ENCODE measurements at regions not wholly inside any gene's neighbourhood (a gene's known extent, or its start where the extent isn't known, plus 50 kb on each side); places are given as distances from the start of the nearest gene placed in this dataset.
A peak's percentile ranks its signal among the peaks of the same experiment; 100 is the strongest.
"Not testable (repeated sequence)": the region's sequence is repeated elsewhere in the genome, so short reads cannot be mapped to it uniquely, and the experiment has no call there.

DNA sequence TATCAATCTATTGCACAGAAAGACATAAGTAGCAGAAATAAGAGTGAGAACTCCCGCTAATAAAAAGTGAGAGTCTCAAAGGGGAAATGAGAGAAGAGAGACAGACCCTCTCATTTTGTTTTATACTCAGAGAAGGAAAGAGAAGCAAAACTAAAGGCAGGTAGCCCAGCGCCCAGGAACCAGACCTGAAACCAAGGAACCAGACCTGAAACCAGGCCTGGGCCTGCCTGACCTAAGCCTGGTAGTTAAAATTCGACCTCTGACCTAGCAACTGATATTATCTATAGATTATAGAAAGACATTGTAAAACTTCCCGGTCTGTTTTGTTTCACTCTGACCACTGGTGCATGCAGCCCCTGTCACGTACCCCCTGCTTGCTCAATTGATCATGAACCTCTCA, 134.5 kb upstream of the SEMA6A start:
- no peak overlapping the region for H3K56ac ChIP-seq (ENCODE audit: low read length)
- no peak overlapping the region for H2BK5ac ChIP-seq (ENCODE audit: low read length)
- no peaks in the 10 kb centered on the region for H3K4me1 ChIP-seq (ENCODE audit: control insufficient read depth, low read depth, low read length)
- H4K8ac ChIP-seq (ENCODE audit: low read depth, low read length), result no peak overlapping the region
- no peaks in the 10 kb centered on the region for H3K27me3 ChIP-seq (ENCODE audit: insufficient read depth, low read length, poor library complexity)
- H3K23ac ChIP-seq (ENCODE audit: low read length), result no peak overlapping the region
- DNase-seq, result no peak
- no peaks in the 10 kb centered on the region for H3K79me2 ChIP-seq (ENCODE audit: control insufficient read depth, insufficient read depth, low read length)
- H3K18ac ChIP-seq (ENCODE audit: low read length), result peak overlapping the region; percentile 28
- no peak overlapping the region for H3K4ac ChIP-seq (ENCODE audit: low read depth, low read length)
- no peak overlapping the region for H3K27ac ChIP-seq (ENCODE audit: low read depth, low read length)
- WGBS (ENCODE audit: extremely low coverage, insufficient coverage, low lambda C conversion rate), result no CpG with 5 or more reads among the region's 5 CpGs
- no peak overlapping the region for H4K5ac ChIP-seq (ENCODE audit: low read length)
- H3K36me3 ChIP-seq (ENCODE audit: control insufficient read depth, insufficient read depth, low read length), result no peaks in the 10 kb centered on the region
- no peak overlapping the region for H2AK5ac ChIP-seq (ENCODE audit: low read length)
- no peaks in the 10 kb centered on the region for H3K79me1 ChIP-seq (ENCODE audit: low read length)
- no peak overlapping the region for H3K9ac ChIP-seq (ENCODE audit: low read length)
- H3K4me2 ChIP-seq (ENCODE audit: low read length), result no peak overlapping the region
- H2BK120ac ChIP-seq (ENCODE audit: low read depth, low read length), result no peak overlapping the region
- H2BK15ac ChIP-seq (replicated peaks; ENCODE audit: low read depth), result no peak overlapping the region
- H3K4me3 ChIP-seq (ENCODE audit: low read length), result no peak overlapping the region

- not testable (repeated sequence) for H3K23ac ChIP-seq (ENCODE audit: low read length); H4K8ac ChIP-seq (ENCODE audit: low read depth, low read length); H3K4ac ChIP-seq (ENCODE audit: low read depth, low read length); H3K36me3 ChIP-seq (ENCODE audit: control insufficient read depth, insufficient read depth, low read length); H2BK120ac ChIP-seq (ENCODE audit: low read depth, low read length); H3K79me2 ChIP-seq (ENCODE audit: control insufficient read depth, insufficient read depth, low read length); H3K79me1 ChIP-seq (ENCODE audit: low read length); H2BK5ac ChIP-seq (ENCODE audit: low read length); H3K9ac ChIP-seq (ENCODE audit: low read length); H3K4me2 ChIP-seq (ENCODE audit: low read length); H3K27ac ChIP-seq (ENCODE audit: low read depth, low read length); H3K4me1 ChIP-seq (ENCODE audit: control insufficient read depth, low read depth, low read length); H3K27me3 ChIP-seq (ENCODE audit: insufficient read depth, low read length, poor library complexity); H3K56ac ChIP-seq (ENCODE audit: low read length); H2BK15ac ChIP-seq (replicated peaks; ENCODE audit: low read depth); H2AK5ac ChIP-seq (ENCODE audit: low read length); H4K5ac ChIP-seq (ENCODE audit: low read length); H3K18ac ChIP-seq (ENCODE audit: low read length); DNase-seq; H3K4me3 ChIP-seq (ENCODE audit: low read length)
- WGBS (ENCODE audit: extremely low coverage, insufficient coverage, low lambda C conversion rate), result 100% methylated on average over 2 of the region's 3 CpGs
Measured at GRCh38 chr5:116705121-116705519, 130.5 kb upstream of the SEMA6A start.

DNA sequence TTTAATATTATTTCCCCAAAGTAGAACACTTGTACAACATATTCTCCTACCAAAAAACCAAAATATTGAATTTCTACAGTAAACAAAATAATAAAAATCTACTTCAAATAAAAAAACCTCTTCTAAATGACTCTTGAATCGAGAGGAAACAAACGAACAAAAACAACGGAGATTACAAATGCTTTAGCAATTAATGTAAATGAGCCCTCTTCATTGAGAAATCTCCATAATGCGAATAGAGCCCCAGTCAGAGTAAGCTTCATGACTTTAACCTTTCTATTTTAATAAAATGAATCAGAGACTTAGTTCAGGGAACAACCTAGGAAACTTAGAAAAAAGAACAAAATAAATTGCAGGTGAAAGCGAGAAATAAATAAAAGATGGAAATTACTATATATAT, 129.3 kb upstream of the SEMA6A start:
- no peaks in the 10 kb centered on the region for H3K79me2 ChIP-seq (ENCODE audit: control insufficient read depth, insufficient read depth, low read length)
- H3K23ac ChIP-seq (ENCODE audit: low read length), result no peak overlapping the region
- H3K18ac ChIP-seq (ENCODE audit: low read length), result no peak overlapping the region
- peak; percentile 31 for DNase-seq
- no peak overlapping the region for H3K56ac ChIP-seq (ENCODE audit: low read length)
- no peak overlapping the region for H2BK120ac ChIP-seq (ENCODE audit: low read depth, low read length)
- H2BK15ac ChIP-seq (replicated peaks; ENCODE audit: low read depth), result no peak overlapping the region
- H3K9ac ChIP-seq (ENCODE audit: low read length), result no peak overlapping the region
- H3K27ac ChIP-seq (ENCODE audit: low read depth, low read length), result no peak overlapping the region
- H3K27me3 ChIP-seq (ENCODE audit: insufficient read depth, low read length, poor library complexity), result no peaks in the 10 kb centered on the region
- WGBS (ENCODE audit: extremely low coverage, insufficient coverage, low lambda C conversion rate), result no CpG with 5 or more reads among the region's 5 CpGs
- H3K79me1 ChIP-seq (ENCODE audit: low read length), result no peaks in the 10 kb centered on the region
- no peak overlapping the region for H2AK5ac ChIP-seq (ENCODE audit: low read length)
- no peak overlapping the region for H4K5ac ChIP-seq (ENCODE audit: low read length)
- no peaks in the 10 kb centered on the region for H3K36me3 ChIP-seq (ENCODE audit: control insufficient read depth, insufficient read depth, low read length)
- no peak overlapping the region for H2BK5ac ChIP-seq (ENCODE audit: low read length)
- H3K4me2 ChIP-seq (ENCODE audit: low read length), result no peak overlapping the region
- H3K4me3 ChIP-seq (ENCODE audit: low read length), result no peak overlapping the region
- H4K8ac ChIP-seq (ENCODE audit: low read depth, low read length), result no peak overlapping the region
- no peaks in the 10 kb centered on the region for H3K4me1 ChIP-seq (ENCODE audit: control insufficient read depth, low read depth, low read length)
- H3K4ac ChIP-seq (ENCODE audit: low read depth, low read length), result no peak overlapping the region

DNA sequence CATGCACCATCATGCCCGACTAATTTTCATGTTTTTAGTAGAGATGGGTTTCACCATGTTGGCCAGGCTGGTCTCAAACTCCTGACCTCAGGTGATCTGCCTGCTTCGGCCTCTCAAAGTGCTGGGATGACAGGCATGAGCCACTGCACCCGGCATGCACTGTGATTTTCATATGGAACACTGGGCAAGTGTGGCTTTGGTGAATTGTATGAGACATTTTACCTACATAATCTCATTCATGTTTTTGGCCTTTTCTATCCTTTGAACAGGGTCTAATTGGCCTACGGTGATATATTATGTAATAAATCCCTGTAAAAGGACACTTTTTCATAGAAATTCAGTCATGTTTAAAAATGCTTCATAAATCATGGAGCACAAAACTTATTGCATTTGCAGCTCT, 128.7 kb upstream of the SEMA6A start:
- Histone ChIP-seq H4K8ac (ENCODE audit: low read depth, low read length) (no peak overlapping the region), H2BK15ac (replicated peaks; ENCODE audit: low read depth) (no peak overlapping the region), H3K36me3 (ENCODE audit: control insufficient read depth, insufficient read depth, low read length) (no peaks in the 10 kb centered on the region), H2BK120ac (ENCODE audit: low read depth, low read length) (no peak overlapping the region), H3K4ac (ENCODE audit: low read depth, low read length) (no peak overlapping the region), H3K9ac (ENCODE audit: low read length) (no peak overlapping the region), H3K4me2 (ENCODE audit: low read length) (no peak overlapping the region), H4K5ac (ENCODE audit: low read length) (no peak overlapping the region), H3K18ac (ENCODE audit: low read length) (peak overlapping the region; percentile 31), H3K79me2 (ENCODE audit: control insufficient read depth, insufficient read depth, low read length) (no peaks in the 10 kb centered on the region), H3K27me3 (ENCODE audit: insufficient read depth, low read length, poor library complexity) (no peaks in the 10 kb centered on the region), H3K4me1 (ENCODE audit: control insufficient read depth, low read depth, low read length) (no peaks in the 10 kb centered on the region), H2BK5ac (ENCODE audit: low read length) (no peak overlapping the region), H3K56ac (ENCODE audit: low read length) (peak overlapping the region; percentile 44), H3K23ac (ENCODE audit: low read length) (no peak overlapping the region), H2AK5ac (ENCODE audit: low read length) (no peak overlapping the region), H3K4me3 (ENCODE audit: low read length) (no peak overlapping the region), H3K27ac (ENCODE audit: low read depth, low read length) (no peak overlapping the region), H3K79me1 (ENCODE audit: low read length) (no peaks in the 10 kb centered on the region)
- WGBS (ENCODE audit: extremely low coverage, insufficient coverage, low lambda C conversion rate), result no CpG with 5 or more reads among the region's 4 CpGs
- no peak for DNase-seq

- H3K4ac ChIP-seq (ENCODE audit: low read depth, low read length), result no peak overlapping the region
- H3K79me2 ChIP-seq (ENCODE audit: control insufficient read depth, insufficient read depth, low read length), result no peaks in the 10 kb centered on the region
- no peak overlapping the region for H2BK5ac ChIP-seq (ENCODE audit: low read length)
- DNase-seq, result no peak
- no peak overlapping the region for H3K27ac ChIP-seq (ENCODE audit: low read depth, low read length)
- H3K18ac ChIP-seq (ENCODE audit: low read length), result no peak overlapping the region
- H3K79me1 ChIP-seq (ENCODE audit: low read length), result no peaks in the 10 kb centered on the region
- no peak overlapping the region for H4K8ac ChIP-seq (ENCODE audit: low read depth, low read length)
- WGBS (ENCODE audit: extremely low coverage, insufficient coverage, low lambda C conversion rate), result no CpG with 5 or more reads among the region's 1 CpG
- no peaks in the 10 kb centered on the region for H3K27me3 ChIP-seq (ENCODE audit: insufficient read depth, low read length, poor library complexity)
- no peak overlapping the region for H3K9ac ChIP-seq (ENCODE audit: low read length)
- H3K56ac ChIP-seq (ENCODE audit: low read length), result peak overlapping the region; percentile 34
- no peak overlapping the region for H3K4me2 ChIP-seq (ENCODE audit: low read length)
- no peak overlapping the region for H3K4me3 ChIP-seq (ENCODE audit: low read length)
- no peak overlapping the region for H4K5ac ChIP-seq (ENCODE audit: low read length)
- H3K23ac ChIP-seq (ENCODE audit: low read length), result no peak overlapping the region
- no peaks in the 10 kb centered on the region for H3K4me1 ChIP-seq (ENCODE audit: control insufficient read depth, low read depth, low read length)
- H2AK5ac ChIP-seq (ENCODE audit: low read length), result no peak overlapping the region
- H2BK120ac ChIP-seq (ENCODE audit: low read depth, low read length), result no peak overlapping the region
- no peak overlapping the region for H2BK15ac ChIP-seq (replicated peaks; ENCODE audit: low read depth)
- H3K36me3 ChIP-seq (ENCODE audit: control insufficient read depth, insufficient read depth, low read length), result no peaks in the 10 kb centered on the region
Measured at GRCh38 chr5:116702776-116703175, 128.2 kb upstream of the SEMA6A start.

DNA sequence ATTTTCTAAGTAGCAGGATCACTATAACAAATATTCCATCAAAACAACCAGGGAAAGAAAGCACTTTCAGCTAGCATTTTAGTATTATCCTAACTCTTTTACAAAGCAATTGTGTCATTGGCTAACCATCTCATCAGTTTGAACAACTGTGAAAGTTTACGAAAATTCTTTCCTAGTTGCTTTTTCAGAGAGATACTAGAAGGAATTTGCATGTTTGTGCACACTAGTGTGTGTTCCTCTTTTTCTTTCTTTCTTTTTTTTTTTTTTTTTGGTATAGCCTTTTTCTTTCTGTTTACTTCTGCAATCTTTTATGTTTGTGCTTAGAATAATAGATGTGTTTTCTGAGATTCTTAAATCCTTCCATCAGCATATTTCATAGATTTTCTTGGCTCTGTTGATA, 124.7 kb upstream of the SEMA6A start:
- Histone ChIP-seq H3K4me1 (ENCODE audit: control insufficient read depth, low read depth, low read length) (no peaks in the 10 kb centered on the region), H2AK5ac (ENCODE audit: low read length) (no peak overlapping the region), H2BK5ac (ENCODE audit: low read length) (no peak overlapping the region), H4K8ac (ENCODE audit: low read depth, low read length) (no peak overlapping the region), H3K23ac (ENCODE audit: low read length) (no peak overlapping the region), H2BK120ac (ENCODE audit: low read depth, low read length) (no peak overlapping the region), H3K4me2 (ENCODE audit: low read length) (no peak overlapping the region), H4K5ac (ENCODE audit: low read length) (no peak overlapping the region), H3K9ac (ENCODE audit: low read length) (no peak overlapping the region), H3K4me3 (ENCODE audit: low read length) (no peak overlapping the region), H3K56ac (ENCODE audit: low read length) (no peak overlapping the region), H3K79me1 (ENCODE audit: low read length) (no peaks in the 10 kb centered on the region), H2BK15ac (replicated peaks; ENCODE audit: low read depth) (no peak overlapping the region), H3K27ac (ENCODE audit: low read depth, low read length) (no peak overlapping the region), H3K36me3 (ENCODE audit: control insufficient read depth, insufficient read depth, low read length) (no peaks in the 10 kb centered on the region), H3K4ac (ENCODE audit: low read depth, low read length) (no peak overlapping the region), H3K27me3 (ENCODE audit: insufficient read depth, low read length, poor library complexity) (no peaks in the 10 kb centered on the region), H3K79me2 (ENCODE audit: control insufficient read depth, insufficient read depth, low read length) (no peaks in the 10 kb centered on the region), H3K18ac (ENCODE audit: low read length) (no peak overlapping the region)
- no CpG with 5 or more reads among the region's 1 CpG for WGBS (ENCODE audit: extremely low coverage, insufficient coverage, low lambda C conversion rate)
- no peak for DNase-seq
